Astrocyte (in vitro differentiated cells and primary cell): ENCODE measurements at regions not wholly inside any gene's neighbourhood (a gene's known extent, or its start where the extent isn't known, plus 50 kb on each side); places are given as distances from the start of the nearest gene placed in this dataset.

ENCODE experiments used
- DNase-seq: peaks from one replicate; pipeline ENCODE4 v3.0.0-alpha.2; 2010; ENCODE audit warnings: low read depth
- FAIRE-seq: peaks from 2 replicates; lab custom pipeline; 2011; peaks lifted over from hg19 to GRCh38; lab: Jason Lieb, UNC
- H2AFZ ChIP-seq: 2 replicates; pipeline ENCODE4 v1.6.0; 2012; ENCODE audit warnings: low read depth, low read length, inconsistent platforms
- H3K27ac ChIP-seq: 2 replicates; pipeline ENCODE4 v1.5.1; 2011; ENCODE audit warnings: low read depth, low read length, inconsistent platforms
- H3K27me3 ChIP-seq: 2 replicates; pipeline ENCODE4 v1.6.0; 2011; ENCODE audit warnings: low read length, inconsistent platforms; ENCODE audit not compliant: insufficient read depth
- H3K36me3 ChIP-seq: 2 replicates; pipeline ENCODE4 v1.5.1; 2011; ENCODE audit warnings: low read length, inconsistent platforms; ENCODE audit not compliant: insufficient read depth
- H3K4me1 ChIP-seq: 2 replicates; pipeline ENCODE4 v1.5.1; 2011; ENCODE audit warnings: low read length, inconsistent platforms; ENCODE audit not compliant: insufficient read depth
- H3K4me2 ChIP-seq: 2 replicates; pipeline ENCODE4 v1.6.0; 2012; ENCODE audit warnings: low read length, inconsistent platforms
- H3K4me3 ChIP-seq: 2 replicates; pipeline ENCODE4 v1.5.1; 2011; ENCODE audit warnings: low read depth, mild to moderate bottlenecking, low read length, inconsistent platforms; ENCODE audit not compliant: insufficient read depth
- H3K79me2 ChIP-seq: 2 replicates; pipeline ENCODE4 v1.6.0; 2012; ENCODE audit warnings: mild to moderate bottlenecking, low read length, inconsistent platforms; ENCODE audit not compliant: insufficient read depth
- H3K9ac ChIP-seq: 2 replicates; pipeline ENCODE4 v1.6.0; 2012; ENCODE audit warnings: mild to moderate bottlenecking, low read length, inconsistent platforms
- H3K9me3 ChIP-seq: 2 replicates; pipeline ENCODE4 v1.5.1; 2012; ENCODE audit warnings: low read depth, mild to moderate bottlenecking, low read length, inconsistent platforms; ENCODE audit not compliant: insufficient read depth
- H4K20me1 ChIP-seq: 2 replicates; pipeline ENCODE4 v1.6.0; 2012; ENCODE audit warnings: low read length, inconsistent platforms; ENCODE audit not compliant: insufficient read depth
- H3K27ac Mint-ChIP-seq: one replicate; pipeline ENCODE4 v1.8.0; 2021; ENCODE audit warnings: mild to moderate bottlenecking, mixed read lengths; ENCODE audit not compliant: unreplicated experiment
- H3K27me3 Mint-ChIP-seq: one replicate; pipeline ENCODE4 v1.8.0; 2021; ENCODE audit warnings: low read depth, mixed read lengths; ENCODE audit not compliant: unreplicated experiment
- H3K36me3 Mint-ChIP-seq: one replicate; pipeline ENCODE4 v1.8.0; 2021; ENCODE audit warnings: low read depth, mixed read lengths; ENCODE audit not compliant: unreplicated experiment
- H3K4me1 Mint-ChIP-seq: one replicate; pipeline ENCODE4 v1.8.0; 2021; ENCODE audit warnings: low read depth, mixed read lengths; ENCODE audit not compliant: unreplicated experiment
- H3K4me3 Mint-ChIP-seq: one replicate; pipeline ENCODE4 v1.8.0; 2021; ENCODE audit warnings: mild to moderate bottlenecking, moderate library complexity, mixed read lengths; ENCODE audit not compliant: unreplicated experiment
- H3K9me3 Mint-ChIP-seq: one replicate; pipeline ENCODE4 v1.8.0; 2021; ENCODE audit warnings: mild to moderate bottlenecking, mixed read lengths; ENCODE audit not compliant: unreplicated experiment
- EZH2 ChIP-seq: IDR thresholded peaks from 2 replicates; pipeline ENCODE4 v1.6.1; 2012; ENCODE audit warnings: mild to moderate bottlenecking, low read length, inconsistent platforms; ENCODE audit not compliant: insufficient read depth
- TF ChIP-seq, protein P1 (sequence below): IDR thresholded peaks from 2 replicates; pipeline ENCODE4 v1.5.1; 2011; ENCODE audit warnings: low read depth, mild to moderate bottlenecking, inconsistent platforms, low read length, moderate library complexity; ENCODE audit not compliant: insufficient read depth

DNA sequence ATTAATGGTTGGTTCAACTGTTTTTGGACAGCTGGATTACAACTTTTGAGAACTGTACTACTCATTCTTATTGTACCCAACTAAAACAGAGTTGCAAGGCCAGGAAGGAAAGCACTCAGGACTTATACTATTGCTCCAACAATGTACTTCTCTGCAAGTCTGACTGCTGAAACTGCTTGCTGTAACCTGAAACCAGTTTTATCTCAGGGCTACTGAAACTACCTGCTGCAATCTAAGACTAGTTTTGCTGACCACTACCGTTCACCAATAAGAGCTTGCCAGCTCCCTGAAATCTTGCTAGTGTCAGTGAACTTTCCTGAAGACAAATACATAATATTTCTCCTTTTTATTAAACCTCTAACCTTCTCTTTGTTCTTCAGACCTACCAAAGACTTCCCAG lies 157.3 kb downstream of the CDCA7 start:
- no peak overlapping the region for H3K27ac Mint-ChIP-seq
- no peaks in the 10 kb centered on the region for H3K9me3 ChIP-seq
- no peaks in the 10 kb centered on the region for H3K27me3 Mint-ChIP-seq
- no peaks in the 10 kb centered on the region for H3K36me3 Mint-ChIP-seq
- H3K9ac ChIP-seq = no peak overlapping the region
- no peaks in the 10 kb centered on the region for H4K20me1 ChIP-seq
- no peaks in the 10 kb centered on the region for H3K4me1 ChIP-seq
- no peak for FAIRE-seq
- H3K36me3 ChIP-seq = no peaks in the 10 kb centered on the region
- H3K79me2 ChIP-seq = no peaks in the 10 kb centered on the region
- H3K4me3 Mint-ChIP-seq = no peak overlapping the region
- TF ChIP-seq EZH2 = no peak
- TF ChIP-seq, protein P1, sequence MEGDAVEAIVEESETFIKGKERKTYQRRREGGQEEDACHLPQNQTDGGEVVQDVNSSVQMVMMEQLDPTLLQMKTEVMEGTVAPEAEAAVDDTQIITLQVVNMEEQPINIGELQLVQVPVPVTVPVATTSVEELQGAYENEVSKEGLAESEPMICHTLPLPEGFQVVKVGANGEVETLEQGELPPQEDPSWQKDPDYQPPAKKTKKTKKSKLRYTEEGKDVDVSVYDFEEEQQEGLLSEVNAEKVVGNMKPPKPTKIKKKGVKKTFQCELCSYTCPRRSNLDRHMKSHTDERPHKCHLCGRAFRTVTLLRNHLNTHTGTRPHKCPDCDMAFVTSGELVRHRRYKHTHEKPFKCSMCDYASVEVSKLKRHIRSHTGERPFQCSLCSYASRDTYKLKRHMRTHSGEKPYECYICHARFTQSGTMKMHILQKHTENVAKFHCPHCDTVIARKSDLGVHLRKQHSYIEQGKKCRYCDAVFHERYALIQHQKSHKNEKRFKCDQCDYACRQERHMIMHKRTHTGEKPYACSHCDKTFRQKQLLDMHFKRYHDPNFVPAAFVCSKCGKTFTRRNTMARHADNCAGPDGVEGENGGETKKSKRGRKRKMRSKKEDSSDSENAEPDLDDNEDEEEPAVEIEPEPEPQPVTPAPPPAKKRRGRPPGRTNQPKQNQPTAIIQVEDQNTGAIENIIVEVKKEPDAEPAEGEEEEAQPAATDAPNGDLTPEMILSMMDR = no peak
- H3K4me2 ChIP-seq = no peak overlapping the region
- H2AFZ ChIP-seq = no peak overlapping the region
- H3K4me3 ChIP-seq = no peak overlapping the region
- no peak overlapping the region for H3K27ac ChIP-seq
- H3K9me3 Mint-ChIP-seq = peaks cover 2% of the 10 kb centered on the region
- peak; percentile 27 for DNase-seq
- H3K4me1 Mint-ChIP-seq = no peaks in the 10 kb centered on the region
- H3K27me3 ChIP-seq = no peaks in the 10 kb centered on the region

DNA sequence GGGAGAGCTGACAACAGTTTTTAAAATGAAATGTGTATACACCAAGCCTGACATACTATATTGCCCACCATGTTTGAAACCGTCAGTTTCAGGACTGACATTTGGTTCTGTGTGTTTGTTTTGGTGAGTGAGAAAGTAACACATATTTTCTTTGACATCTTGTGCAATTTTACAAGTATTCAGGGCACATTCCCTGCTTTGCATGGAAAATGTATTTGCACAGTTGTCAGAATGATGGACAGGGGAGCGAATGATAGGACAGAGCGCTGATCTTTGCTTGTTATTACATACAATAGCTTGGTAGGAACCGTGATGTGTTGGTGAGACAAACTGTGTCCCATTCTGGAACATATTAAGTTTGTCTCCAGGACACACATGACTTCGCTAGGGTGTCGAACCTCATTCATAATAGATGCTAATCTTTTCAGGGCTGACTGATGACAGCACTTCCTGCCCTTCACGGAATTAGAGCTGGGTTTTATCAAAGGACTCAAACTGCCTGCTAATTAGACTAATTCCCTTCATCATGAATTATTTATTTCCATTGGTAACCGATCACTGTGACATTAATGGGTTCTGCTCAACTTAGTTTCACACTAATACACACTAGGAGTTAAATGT lies 158.5 kb downstream of the CDCA7 start:
- Mint-ChIP-seq H3K4me3 (no peak overlapping the region), H3K9me3 (peaks cover 2% of the 10 kb centered on the region), H3K36me3 (no peaks in the 10 kb centered on the region), H3K27me3 (no peaks in the 10 kb centered on the region), H3K27ac (no peak overlapping the region), H3K4me1 (no peaks in the 10 kb centered on the region)
- no peak for TF ChIP-seq EZH2
- TF ChIP-seq, protein P1 = no peak
- no peak for DNase-seq
- H3K27me3 ChIP-seq = no peaks in the 10 kb centered on the region
- H4K20me1 ChIP-seq = no peaks in the 10 kb centered on the region
- H3K9ac ChIP-seq = no peak overlapping the region
- no peak for FAIRE-seq
- H2AFZ ChIP-seq = no peak overlapping the region
- H3K36me3 ChIP-seq = no peaks in the 10 kb centered on the region
- no peaks in the 10 kb centered on the region for H3K79me2 ChIP-seq
- no peaks in the 10 kb centered on the region for H3K4me1 ChIP-seq
- H3K9me3 ChIP-seq = no peaks in the 10 kb centered on the region
- no peak overlapping the region for H3K4me3 ChIP-seq
- H3K4me2 ChIP-seq = no peak overlapping the region
- H3K27ac ChIP-seq = no peak overlapping the region

DNA sequence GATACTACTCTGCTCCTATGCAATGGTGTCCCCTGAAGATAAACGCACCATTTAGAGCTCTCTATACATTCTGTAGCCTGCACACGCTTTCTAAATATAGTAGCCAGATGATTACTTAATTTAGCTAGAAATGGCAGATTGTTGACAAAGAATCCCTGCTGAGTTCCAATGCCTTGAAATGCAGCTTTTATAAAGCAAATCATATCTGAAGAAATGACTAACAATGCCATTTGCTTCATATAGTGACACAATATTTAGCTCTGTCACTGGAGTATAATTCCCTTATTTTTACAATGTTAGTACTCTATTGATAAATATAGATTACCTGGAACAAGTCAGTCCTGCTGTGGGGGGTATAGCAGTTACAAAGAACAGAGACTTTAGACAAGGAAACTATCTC lies 166.2 kb downstream of the CDCA7 start:
- Histone ChIP-seq H3K4me2 (no peak overlapping the region), H2AFZ (no peak overlapping the region), H3K36me3 (no peaks in the 10 kb centered on the region), H3K9me3 (no peaks in the 10 kb centered on the region), H3K4me1 (no peaks in the 10 kb centered on the region), H3K27me3 (no peaks in the 10 kb centered on the region), H3K27ac (no peak overlapping the region), H3K9ac (no peak overlapping the region), H3K79me2 (no peaks in the 10 kb centered on the region), H4K20me1 (no peaks in the 10 kb centered on the region), H3K4me3 (no peak overlapping the region)
- no peaks in the 10 kb centered on the region for H3K27me3 Mint-ChIP-seq
- no peak for DNase-seq
- no peaks in the 10 kb centered on the region for H3K9me3 Mint-ChIP-seq
- H3K4me1 Mint-ChIP-seq = peaks cover 2% of the 10 kb centered on the region
- FAIRE-seq = no peak
- no peaks in the 10 kb centered on the region for H3K36me3 Mint-ChIP-seq
- TF ChIP-seq, protein P1 = no peak
- TF ChIP-seq EZH2 = no peak
- no peak overlapping the region for H3K4me3 Mint-ChIP-seq
- no peak overlapping the region for H3K27ac Mint-ChIP-seq
